Caco-2 (cell line): ENCODE measurements at regions not wholly inside any gene's neighbourhood (a gene's known extent, or its start where the extent isn't known, plus 50 kb on each side); places are given as distances from the start of the nearest gene placed in this dataset.
"Not testable (repeated sequence)": the region's sequence is repeated elsewhere in the genome, so short reads cannot be mapped to it uniquely, and the experiment has no call there.

Experiments
- BruUV-seq: library from RNA; stranded (reverse); fragments of 400-500 nt; replicated peaks from 2 replicates; lab custom pipeline; 2021; lab: Mats Ljungman, UMichigan
- CTCF ChIA-PET: fragments of 300-600 bp; sonication (Branson Sonifier 250); formaldehyde crosslinking; loops from one replicate; lab custom pipeline; 2022; ENCODE audit warnings: antibody characterized with exemption; lab: Charles Lee
- POLR2A ChIA-PET: fragments of 300-600 bp; sonication (Branson Sonifier 250); formaldehyde crosslinking; loops from one replicate; lab custom pipeline; 2022; ENCODE audit warnings: antibody characterized with exemption; lab: Charles Lee
- DNase-seq, 2 experiments: peaks; one replicate each; pipeline versions ENCODE4 v3.0.0 to v3.0.0-alpha.2; 2020 to 2022
- H3K27me3 ChIP-seq: replicated peaks from 2 replicates; pipeline ENCODE4 v1.6.0; 2011; ENCODE audit warnings: low read length; ENCODE audit not compliant: control insufficient read depth, insufficient read depth
- H3K36me3 ChIP-seq: 2 replicates; pipeline ENCODE4 v1.5.1; 2011; ENCODE audit warnings: low read length; ENCODE audit not compliant: control insufficient read depth, insufficient read depth
- H3K4me1 ChIP-seq: fragments of 250-450 bp; sonication (Bioruptor Pico); 2 replicates; pipeline ENCODE4 v1.5.1; 2020; ENCODE audit warnings: mild to moderate bottlenecking
- H3K4me3 ChIP-seq: 2 replicates; pipeline ENCODE4 v1.5.1; 2011; ENCODE audit warnings: low read depth, mild to moderate bottlenecking, control low read depth, low read length
- H3K9me3 ChIP-seq: fragments of 250-450 bp; sonication (Bioruptor Pico); 2 replicates; pipeline ENCODE4 v1.5.1; 2020; ENCODE audit warnings: mild to moderate bottlenecking, moderate library complexity
- H3K27ac Mint-ChIP-seq: one replicate; pipeline ENCODE4 v1.8.0; 2022; ENCODE audit warnings: mixed read lengths; ENCODE audit not compliant: unreplicated experiment
- H3K27me3 Mint-ChIP-seq: one replicate; pipeline ENCODE4 v1.8.0; 2022; ENCODE audit warnings: mixed read lengths; ENCODE audit not compliant: insufficient read depth, unreplicated experiment
- H3K36me3 Mint-ChIP-seq: one replicate; pipeline ENCODE4 v1.8.0; 2022; ENCODE audit warnings: mild to moderate bottlenecking, mixed read lengths; ENCODE audit not compliant: insufficient read depth, unreplicated experiment
- H3K4me1 Mint-ChIP-seq: one replicate; pipeline ENCODE4 v1.8.0; 2022; ENCODE audit warnings: low read depth, mixed read lengths; ENCODE audit not compliant: unreplicated experiment
- H3K4me3 Mint-ChIP-seq: one replicate; pipeline ENCODE4 v1.8.0; 2022; ENCODE audit warnings: mild to moderate bottlenecking, moderate library complexity, mixed read lengths; ENCODE audit not compliant: unreplicated experiment
- H3K9me3 Mint-ChIP-seq: one replicate; pipeline ENCODE4 v1.8.0; 2022; ENCODE audit warnings: mixed read lengths; ENCODE audit not compliant: unreplicated experiment
- CTCF ChIP-seq, 2 experiments: fragments of 200-600 bp in 1 of 2; IDR thresholded peaks; 1 replicate in 1 of 2; 2 replicates in 1 of 2; pipeline versions ENCODE4 v1.5.1 to v1.8.0; 2011 to 2022; ENCODE audit warnings: antibody characterized with exemption in 1 of 2, control low read depth in 1 of 2, inconsistent platforms in 1 of 2, low read depth in 1 of 2, low read length in 1 of 2, mild to moderate bottlenecking in 1 of 2, moderate library complexity in 1 of 2; ENCODE audit not compliant: insufficient read depth in 1 of 2, severe bottlenecking in 1 of 2, unreplicated experiment in 1 of 2
- intact Hi-C: fragments of 100-400 bp; cut with micrococcal nuclease; formaldehyde crosslinking; loops from one replicate; pipeline ENCODE4 v1.10.0; 2022; ENCODE audit not compliant: unreplicated experiment

GRCh38 chr9:104319198-104319597 is 184.9 kb upstream of the OR13F1 start:
- intact Hi-C loops: no loop called here
- Mint-ChIP-seq H3K4me3 (no peak overlapping the region), H3K36me3 (no peaks in the 10 kb centered on the region), H3K27ac (no peak overlapping the region), H3K9me3 (no peaks in the 10 kb centered on the region), H3K27me3 (no peaks in the 10 kb centered on the region), H3K4me1 (no peaks in the 10 kb centered on the region)
- no peak for TF ChIP-seq CTCF (IDR thresholded peaks at IDR 0.05; ENCODE audit: insufficient read depth in 1 of 2, low read depth in 1 of 2, low read length in 1 of 2, severe bottlenecking in 1 of 2, unreplicated experiment in 1 of 2)
- H3K36me3 ChIP-seq: no peaks in the 10 kb centered on the region
- no peaks in the 10 kb centered on the region for H3K27me3 ChIP-seq
- H3K4me3 ChIP-seq: no peak overlapping the region
- no TSS peak for BruUV-seq
- no peaks in the 10 kb centered on the region for H3K9me3 ChIP-seq
- POLR2A ChIA-PET: no interaction called here
- no peaks in the 10 kb centered on the region for H3K4me1 ChIP-seq
- DNase-seq: no peak
- CTCF ChIA-PET: no interaction called here

- Mint-ChIP-seq H3K27me3 (no peaks in the 10 kb centered on the region), H3K27ac (no peak overlapping the region), H3K9me3 (no peaks in the 10 kb centered on the region), H3K4me1 (no peaks in the 10 kb centered on the region), H3K36me3 (no peaks in the 10 kb centered on the region), H3K4me3 (no peak overlapping the region)
- CTCF ChIA-PET: no interaction called here
- H3K4me3 ChIP-seq: no peak overlapping the region
- intact Hi-C loops: no loop called here
- no peaks in the 10 kb centered on the region for H3K27me3 ChIP-seq
- POLR2A ChIA-PET: no interaction called here
- no peaks in the 10 kb centered on the region for H3K4me1 ChIP-seq
- H3K9me3 ChIP-seq: no peaks in the 10 kb centered on the region
- H3K36me3 ChIP-seq: no peaks in the 10 kb centered on the region
- BruUV-seq: no TSS peak
- DNase-seq: no peak
- TF ChIP-seq CTCF (IDR thresholded peaks at IDR 0.05; ENCODE audit: insufficient read depth in 1 of 2, low read depth in 1 of 2, low read length in 1 of 2, severe bottlenecking in 1 of 2, unreplicated experiment in 1 of 2): no peak
Observed at GRCh38 chr9:104319685-104320084, 184.4 kb upstream of the OR13F1 start.

GRCh38 chr9:104322596-104322995 is 181.5 kb upstream of the OR13F1 start:
- no peaks in the 10 kb centered on the region for H3K36me3 ChIP-seq
- H3K4me3 ChIP-seq: no peak overlapping the region
- Mint-ChIP-seq H3K36me3 (no peaks in the 10 kb centered on the region), H3K27me3 (no peaks in the 10 kb centered on the region), H3K27ac (no peak overlapping the region), H3K4me3 (no peak overlapping the region), H3K4me1 (no peaks in the 10 kb centered on the region), H3K9me3 (no peaks in the 10 kb centered on the region)
- ChIA-PET POLR2A (no interaction called here), CTCF (no interaction called here)
- no peaks in the 10 kb centered on the region for H3K27me3 ChIP-seq
- DNase-seq: no peak
- BruUV-seq: no TSS peak
- no peak for TF ChIP-seq CTCF (IDR thresholded peaks at IDR 0.05; ENCODE audit: insufficient read depth in 1 of 2, low read depth in 1 of 2, low read length in 1 of 2, severe bottlenecking in 1 of 2, unreplicated experiment in 1 of 2)
- intact Hi-C loops: no loop called here
- H3K4me1 ChIP-seq: no peaks in the 10 kb centered on the region
- no peaks in the 10 kb centered on the region for H3K9me3 ChIP-seq

GRCh38 chr9:104323967-104324694 is 179.9 kb upstream of the OR13F1 start:
- H3K27me3 Mint-ChIP-seq, intact Hi-C loops, H3K4me3 Mint-ChIP-seq, H3K27me3 ChIP-seq, H3K36me3 ChIP-seq, H3K4me1 ChIP-seq, H3K9me3 Mint-ChIP-seq, BruUV-seq, H3K36me3 Mint-ChIP-seq, DNase-seq, POLR2A ChIA-PET, H3K27ac Mint-ChIP-seq, H3K4me1 Mint-ChIP-seq, CTCF ChIA-PET, H3K4me3 ChIP-seq, H3K9me3 ChIP-seq: not testable (repeated sequence)
